Activated CD4-positive, alpha-beta memory T cell treated with anti-CD3 and anti-CD28 coated beads for 36 hours (primary cell): ENCODE measurements at regions not wholly inside any gene's neighbourhood (a gene's known extent, or its start where the extent isn't known, plus 50 kb on each side); places are given as distances from the start of the nearest gene placed in this dataset.

ENCODE experiments used
- CTCF ChIA-PET: fragments of 350-600 bp; sonication (Branson Sonifier 250); formaldehyde crosslinking; loops from one replicate; lab custom pipeline; 2021; ENCODE audit warnings: antibody characterized with exemption, inconsistent platforms; lab: Charles Lee
- POLR2A ChIA-PET: fragments of 350-600 bp; sonication (Branson Sonifier 250); formaldehyde crosslinking; loops from one replicate; lab custom pipeline; 2021; ENCODE audit warnings: antibody characterized with exemption; lab: Charles Lee
- DNase-seq: peaks from one replicate; pipeline ENCODE4 v3.0.0-alpha.2; 2020
- H3K27ac Mint-ChIP-seq: one replicate; pipeline ENCODE4 v1.8.0; 2021; ENCODE audit warnings: mixed read lengths
- H3K27me3 Mint-ChIP-seq: one replicate; pipeline ENCODE4 v1.8.0; 2021; ENCODE audit warnings: mixed read lengths
- H3K36me3 Mint-ChIP-seq: one replicate; pipeline ENCODE4 v1.8.0; 2021; ENCODE audit warnings: mixed read lengths
- H3K4me1 Mint-ChIP-seq: one replicate; pipeline ENCODE4 v1.8.0; 2021; ENCODE audit warnings: low read depth, mixed read lengths
- H3K4me3 Mint-ChIP-seq: one replicate; pipeline ENCODE4 v1.8.0; 2021; ENCODE audit warnings: mild to moderate bottlenecking, mixed read lengths
- H3K9me3 Mint-ChIP-seq: one replicate; pipeline ENCODE4 v1.8.0; 2021; ENCODE audit warnings: mixed read lengths
- intact Hi-C: fragments of 100-400 bp; cut with micrococcal nuclease; formaldehyde crosslinking; loops from one replicate; pipeline ENCODE4 v1.15.1; 2023

- CTCF ChIA-PET = no interaction called here
- Mint-ChIP-seq H3K36me3 (no peaks in the 10 kb centered on the region), H3K4me1 (peaks cover 14% of the 10 kb centered on the region), H3K9me3 (peaks cover 13% of the 10 kb centered on the region), H3K27me3 (no peaks in the 10 kb centered on the region), H3K4me3 (no peak overlapping the region), H3K27ac (no peak overlapping the region)
- DNase-seq = no peak
- intact Hi-C loops = no loop called here
- POLR2A ChIA-PET = interaction anchor here (1.0 kb wide), 1 partner anchor 10 kb away, joined by 3 read pairs; no protein-coding TSS in a partner anchor
Observed at GRCh38 chr9:89829346-89829745, 224.5 kb downstream of the GADD45G start.

GRCh38 chr9:89835666-89836065 lies 230.9 kb downstream of the GADD45G start:
- Mint-ChIP-seq H3K36me3 (no peaks in the 10 kb centered on the region), H3K27ac (no peak overlapping the region), H3K9me3 (peaks cover 2% of the 10 kb centered on the region), H3K4me3 (no peak overlapping the region), H3K27me3 (no peaks in the 10 kb centered on the region), H3K4me1 (no peaks in the 10 kb centered on the region)
- intact Hi-C loops = no loop called here
- ChIA-PET POLR2A (no interaction called here), CTCF (interaction anchor here (0.6 to 0.8 kb wide), 2 partner anchors 14 to 233 kb away, joined by 3 read pairs; no protein-coding TSS in a partner anchor)
- DNase-seq = no peak

GRCh38 chr9:89837162-89837933 lies 232.5 kb downstream of the GADD45G start:
- H3K4me3 Mint-ChIP-seq = no peak overlapping the region
- POLR2A ChIA-PET = no interaction called here
- no peaks in the 10 kb centered on the region for H3K36me3 Mint-ChIP-seq
- CTCF ChIA-PET = no interaction called here
- H3K9me3 Mint-ChIP-seq = no peaks in the 10 kb centered on the region
- no peaks in the 10 kb centered on the region for H3K4me1 Mint-ChIP-seq
- no peak overlapping the region for H3K27ac Mint-ChIP-seq
- intact Hi-C loops = no loop called here
- no peak for DNase-seq
- H3K27me3 Mint-ChIP-seq = no peaks in the 10 kb centered on the region

- H3K27me3 Mint-ChIP-seq = no peaks in the 10 kb centered on the region
- no peaks in the 10 kb centered on the region for H3K4me1 Mint-ChIP-seq
- H3K9me3 Mint-ChIP-seq = no peaks in the 10 kb centered on the region
- CTCF ChIA-PET = no interaction called here
- H3K36me3 Mint-ChIP-seq = no peaks in the 10 kb centered on the region
- no peak overlapping the region for H3K27ac Mint-ChIP-seq
- intact Hi-C loops = no loop called here
- no peak for DNase-seq
- POLR2A ChIA-PET = no interaction called here
- no peak overlapping the region for H3K4me3 Mint-ChIP-seq
Observed at GRCh38 chr9:89837934-89838310, 233.1 kb downstream of the GADD45G start.

GRCh38 chr9:89838621-89839020 lies 233.8 kb downstream of the GADD45G start:
- ChIA-PET CTCF (no interaction called here), POLR2A (no interaction called here)
- H3K36me3 Mint-ChIP-seq = no peaks in the 10 kb centered on the region
- H3K27me3 Mint-ChIP-seq = no peaks in the 10 kb centered on the region
- no peaks in the 10 kb centered on the region for H3K4me1 Mint-ChIP-seq
- no peak for DNase-seq
- intact Hi-C loops = no loop called here
- H3K27ac Mint-ChIP-seq = no peak overlapping the region
- no peak overlapping the region for H3K4me3 Mint-ChIP-seq
- no peaks in the 10 kb centered on the region for H3K9me3 Mint-ChIP-seq

- CTCF ChIA-PET = interaction anchor here (0.8 to 1.7 kb wide), 3 partner anchors 84 to 241 kb away, joined by 3 read pairs; no protein-coding TSS in a partner anchor
- intact Hi-C loops = no loop called here
- DNase-seq = no peak
- H3K27me3 Mint-ChIP-seq = no peaks in the 10 kb centered on the region
- H3K27ac Mint-ChIP-seq = no peak overlapping the region
- H3K9me3 Mint-ChIP-seq = no peaks in the 10 kb centered on the region
- POLR2A ChIA-PET = no interaction called here
- H3K4me3 Mint-ChIP-seq = no peak overlapping the region
- no peaks in the 10 kb centered on the region for H3K36me3 Mint-ChIP-seq
- no peaks in the 10 kb centered on the region for H3K4me1 Mint-ChIP-seq
Observed at GRCh38 chr9:89839449-89839848, 234.6 kb downstream of the GADD45G start.

GRCh38 chr9:89839952-89840351 lies 235.1 kb downstream of the GADD45G start:
- H3K4me1 Mint-ChIP-seq = no peaks in the 10 kb centered on the region
- CTCF ChIA-PET = interaction anchor here (0.8 to 1.7 kb wide), 4 partner anchors 84 to 242 kb away, joined by 3 read pairs; no protein-coding TSS in a partner anchor
- intact Hi-C loops = no loop called here

GRCh38 chr9:89841456-89841855 lies 236.6 kb downstream of the GADD45G start:
- H3K36me3 Mint-ChIP-seq = no peaks in the 10 kb centered on the region
- intact Hi-C loops = no loop called here
- no peak overlapping the region for H3K27ac Mint-ChIP-seq
- no peaks in the 10 kb centered on the region for H3K4me1 Mint-ChIP-seq
- no peak overlapping the region for H3K4me3 Mint-ChIP-seq
- POLR2A ChIA-PET = no interaction called here
- H3K9me3 Mint-ChIP-seq = no peaks in the 10 kb centered on the region
- H3K27me3 Mint-ChIP-seq = no peaks in the 10 kb centered on the region
- CTCF ChIA-PET = no interaction called here
- no peak for DNase-seq

More at GRCh38 chr9:89839952-89840351, 235.1 kb downstream of the GADD45G start:
- Mint-ChIP-seq H3K27me3 (no peaks in the 10 kb centered on the region), H3K9me3 (no peaks in the 10 kb centered on the region), H3K36me3 (no peaks in the 10 kb centered on the region), H3K4me3 (no peak overlapping the region), H3K27ac (no peak overlapping the region)
- POLR2A ChIA-PET = no interaction called here
- DNase-seq = no peak

GRCh38 chr9:89842267-89842768 lies 237.5 kb downstream of the GADD45G start:
- Mint-ChIP-seq H3K27me3 (no peaks in the 10 kb centered on the region), H3K9me3 (no peaks in the 10 kb centered on the region), H3K27ac (no peak overlapping the region), H3K4me1 (no peaks in the 10 kb centered on the region), H3K4me3 (no peak overlapping the region), H3K36me3 (no peaks in the 10 kb centered on the region)
- CTCF ChIA-PET = no interaction called here
- DNase-seq = no peak
- intact Hi-C loops = no loop called here
- POLR2A ChIA-PET = no interaction called here

- ChIA-PET CTCF (interaction anchor here (1.2 kb wide), 1 partner anchor 249 kb away, joined by 3 read pairs; no protein-coding TSS in a partner anchor), POLR2A (no interaction called here)
- H3K36me3 Mint-ChIP-seq = no peaks in the 10 kb centered on the region
- DNase-seq = no peak
- H3K27me3 Mint-ChIP-seq = no peaks in the 10 kb centered on the region
- H3K27ac Mint-ChIP-seq = no peak overlapping the region
- intact Hi-C loops = no loop called here
- H3K4me3 Mint-ChIP-seq = no peak overlapping the region
- H3K4me1 Mint-ChIP-seq = no peaks in the 10 kb centered on the region
- no peaks in the 10 kb centered on the region for H3K9me3 Mint-ChIP-seq
Observed at GRCh38 chr9:89843074-89843473, 238.3 kb downstream of the GADD45G start.

- H3K9me3 Mint-ChIP-seq = no peaks in the 10 kb centered on the region
- intact Hi-C loops = no loop called here
- H3K27ac Mint-ChIP-seq = no peak overlapping the region
- POLR2A ChIA-PET = no interaction called here
- H3K36me3 Mint-ChIP-seq = no peaks in the 10 kb centered on the region
- no peak overlapping the region for H3K4me3 Mint-ChIP-seq
- CTCF ChIA-PET = interaction anchor here (1.2 kb wide), 1 partner anchor 250 kb away, joined by 3 read pairs; no protein-coding TSS in a partner anchor
- no peaks in the 10 kb centered on the region for H3K4me1 Mint-ChIP-seq
- no peaks in the 10 kb centered on the region for H3K27me3 Mint-ChIP-seq
- DNase-seq = no peak
Observed at GRCh38 chr9:89843591-89843990, 238.8 kb downstream of the GADD45G start.

- POLR2A ChIA-PET = no interaction called here
- intact Hi-C loops = no loop called here
- H3K9me3 Mint-ChIP-seq = no peaks in the 10 kb centered on the region
- DNase-seq = no peak
- H3K4me3 Mint-ChIP-seq = no peak overlapping the region
- no peaks in the 10 kb centered on the region for H3K36me3 Mint-ChIP-seq
- no peaks in the 10 kb centered on the region for H3K4me1 Mint-ChIP-seq
- no peaks in the 10 kb centered on the region for H3K27me3 Mint-ChIP-seq
- no peak overlapping the region for H3K27ac Mint-ChIP-seq
- CTCF ChIA-PET = no interaction called here
Observed at GRCh38 chr9:89844075-89844474, 239.3 kb downstream of the GADD45G start.

- ChIA-PET POLR2A (no interaction called here), CTCF (no interaction called here)
- no peak overlapping the region for H3K4me3 Mint-ChIP-seq
- no peaks in the 10 kb centered on the region for H3K9me3 Mint-ChIP-seq
- no peaks in the 10 kb centered on the region for H3K27me3 Mint-ChIP-seq
- H3K27ac Mint-ChIP-seq = no peak overlapping the region
- intact Hi-C loops = no loop called here
- no peak for DNase-seq
- H3K4me1 Mint-ChIP-seq = no peaks in the 10 kb centered on the region
- H3K36me3 Mint-ChIP-seq = no peaks in the 10 kb centered on the region
Observed at GRCh38 chr9:89844535-89844934, 239.7 kb downstream of the GADD45G start.
